HCT116 (cell line): ENCODE measurements at regions not wholly inside any gene's neighbourhood (a gene's known extent, or its start where the extent isn't known, plus 50 kb on each side); places are given as distances from the start of the nearest gene placed in this dataset.

Experiments used
- CEBPB ChIP-seq: IDR thresholded peaks from 2 replicates; pipeline ENCODE4 v1.6.1; 2012; ENCODE audit warnings: low read depth
- CTCF ChIP-seq, 3 experiments: fragments of 200-600 bp in 1 of 3; sonication (generic) in 1 of 3; IDR thresholded peaks in 2 of 3; conservative IDR thresholded peaks in 1 of 3; 2 replicates each; pipeline ENCODE4 v1.5.1; 2012 to 2017; ENCODE audit warnings: low read depth in 2 of 3, low read length in 2 of 3, antibody characterized with exemption in 1 of 3, borderline replicate concordance in 1 of 3, control low read depth in 1 of 3, mild to moderate bottlenecking in 1 of 3, mixed read lengths in 1 of 3, mixed run types in 1 of 3, moderate library complexity in 1 of 3; ENCODE audit not compliant: insufficient read depth in 1 of 3
- EGR1 ChIP-seq: IDR thresholded peaks from 2 replicates; pipeline ENCODE4 v1.6.1; 2012; ENCODE audit warnings: low read depth
- EZH2 ChIP-seq: fragments of 200-600 bp; sonication (generic); IDR thresholded peaks from 2 replicates; pipeline ENCODE4 v1.6.1; 2017; ENCODE audit warnings: antibody characterized with exemption, mixed run types
- EZH2phosphoT487 ChIP-seq: fragments of 200-600 bp; IDR thresholded peaks from 2 replicates; pipeline ENCODE4 v1.6.1; 2018; ENCODE audit warnings: antibody characterized with exemption, borderline replicate concordance
- POLR2A ChIP-seq: IDR thresholded peaks from 2 replicates; pipeline ENCODE4 v1.7.0; 2011; ENCODE audit warnings: borderline replicate concordance; ENCODE audit not compliant: insufficient read depth, insufficient read length; ENCODE audit errors: extremely low read depth
- POLR2AphosphoS5 ChIP-seq: IDR thresholded peaks from 2 replicates; pipeline ENCODE4 v1.6.1; 2011; ENCODE audit warnings: mild to moderate bottlenecking, low read depth, low read length, moderate library complexity
- RAD21 ChIP-seq: IDR thresholded peaks from 2 replicates; pipeline ENCODE4 v1.6.1; 2012; ENCODE audit warnings: low read depth, mild to moderate bottlenecking
- REST ChIP-seq: IDR thresholded peaks from 2 replicates; pipeline ENCODE4 v1.6.1; 2012; ENCODE audit warnings: low read depth
- TCF7L2 ChIP-seq: IDR thresholded peaks from 2 replicates; pipeline ENCODE4 v1.7.0; 2011; ENCODE audit warnings: borderline replicate concordance, inconsistent platforms; ENCODE audit not compliant: insufficient read depth, insufficient read length; ENCODE audit errors: extremely low read depth
- YY1 ChIP-seq: IDR thresholded peaks from 2 replicates; pipeline ENCODE4 v1.6.1; 2011; ENCODE audit warnings: low read length, low read depth, moderate library complexity, mild to moderate bottlenecking; ENCODE audit not compliant: insufficient replicate concordance; ENCODE audit errors: extremely low read depth
- ZFX ChIP-seq: fragments of 450-650 bp; IDR thresholded peaks from 2 replicates; pipeline ENCODE4 v1.6.1; 2017
- ZNF274 ChIP-seq: fragments of 200-500 bp; sonication (Bioruptor generic); IDR thresholded peaks from 2 replicates; pipeline ENCODE4 v1.6.1; 2014; ENCODE audit warnings: mild to moderate bottlenecking, low read depth, low read length, inconsistent platforms

- TF ChIP-seq CTCF (IDR thresholded peaks at IDR 0.05 in 2 of 3, conservative IDR thresholded peaks at IDR 0.05 in 1 of 3; ENCODE audit: borderline replicate concordance in 1 of 3, insufficient read depth in 1 of 3, low read depth in 2 of 3, low read length in 2 of 3) (no peak), POLR2A (no peak), POLR2AphosphoS5 (no peak), ZNF274 (no peak), REST (no peak), TCF7L2 (no peak), RAD21 (no peak), EGR1 (no peak), YY1 (no peak), EZH2phosphoT487 (no peak), CEBPB (no peak), EZH2 (no peak), ZFX (no peak)
Observed at GRCh38 chr10:123509338-123509737, 156.8 kb upstream of the GPR26 start.
